ENCODE measurements at regions not wholly inside any gene's neighbourhood (a gene's known extent, or its start where the extent isn't known, plus 50 kb on each side); places are given as distances from the start of the nearest gene placed in this dataset.

GRCh38 chr3:83633758-83634157, 1325.0 kb upstream of the CADM2 start:
- no TSS peak for BruUV-seq (replicated peaks)
- intact Hi-C loops (cut with micrococcal nuclease): no loop called here
- Mint-ChIP-seq H3K27me3 (ENCODE audit: insufficient read depth, unreplicated experiment) (no peaks in the 10 kb centered on the region), H3K4me1 (ENCODE audit: insufficient read depth, unreplicated experiment) (no peaks in the 10 kb centered on the region), H3K4me3 (ENCODE audit: unreplicated experiment) (no peak overlapping the region), H3K9me3 (ENCODE audit: unreplicated experiment) (peaks cover 15% of the 10 kb centered on the region), H3K36me3 (ENCODE audit: insufficient read depth, unreplicated experiment) (no peaks in the 10 kb centered on the region), H3K27ac (ENCODE audit: low read depth, unreplicated experiment) (no peak overlapping the region)
- TF ChIP-seq CTCF (IDR thresholded peaks at IDR 0.05; ENCODE audit: unreplicated experiment): no peak
- CTCF ChIA-PET: no interaction called here
- DNase-seq (ENCODE audit: unreplicated experiment): no peak
- POLR2A ChIA-PET: no interaction called here

- no peak for DNase-seq (ENCODE audit: unreplicated experiment)
- CTCF ChIA-PET: no interaction called here
- TF ChIP-seq CTCF (IDR thresholded peaks at IDR 0.05; ENCODE audit: unreplicated experiment): no peak
- no peaks in the 10 kb centered on the region for H3K27me3 Mint-ChIP-seq (ENCODE audit: insufficient read depth, unreplicated experiment)
- H3K4me1 Mint-ChIP-seq (ENCODE audit: insufficient read depth, unreplicated experiment): no peaks in the 10 kb centered on the region
- H3K27ac Mint-ChIP-seq (ENCODE audit: low read depth, unreplicated experiment): no peak overlapping the region
- no TSS peak for BruUV-seq (replicated peaks)
- H3K36me3 Mint-ChIP-seq (ENCODE audit: insufficient read depth, unreplicated experiment): no peaks in the 10 kb centered on the region
- intact Hi-C loops (cut with micrococcal nuclease): no loop called here
- H3K4me3 Mint-ChIP-seq (ENCODE audit: unreplicated experiment): no peak overlapping the region
- peaks cover 18% of the 10 kb centered on the region for H3K9me3 Mint-ChIP-seq (ENCODE audit: unreplicated experiment)
- POLR2A ChIA-PET: no interaction called here
These were observed 1309.1 kb upstream of the CADM2 start for GRCh38 chr3:83649692-83650091.

GRCh38 chr3:83655083-83655482, 1303.7 kb upstream of the CADM2 start:
- H3K27me3 Mint-ChIP-seq (ENCODE audit: insufficient read depth, unreplicated experiment): no peaks in the 10 kb centered on the region
- TF ChIP-seq CTCF (IDR thresholded peaks at IDR 0.05; ENCODE audit: unreplicated experiment): no peak
- no peak for DNase-seq (ENCODE audit: unreplicated experiment)
- CTCF ChIA-PET: no interaction called here
- no peak overlapping the region for H3K4me3 Mint-ChIP-seq (ENCODE audit: unreplicated experiment)
- intact Hi-C loops (cut with micrococcal nuclease): no loop called here
- H3K4me1 Mint-ChIP-seq (ENCODE audit: insufficient read depth, unreplicated experiment): peaks cover 4% of the 10 kb centered on the region
- H3K36me3 Mint-ChIP-seq (ENCODE audit: insufficient read depth, unreplicated experiment): no peaks in the 10 kb centered on the region
- POLR2A ChIA-PET: no interaction called here
- H3K27ac Mint-ChIP-seq (ENCODE audit: low read depth, unreplicated experiment): no peak overlapping the region
- no peaks in the 10 kb centered on the region for H3K9me3 Mint-ChIP-seq (ENCODE audit: unreplicated experiment)
- no TSS peak for BruUV-seq (replicated peaks)

- intact Hi-C loops (cut with micrococcal nuclease): no loop called here
- no peak for TF ChIP-seq CTCF (IDR thresholded peaks at IDR 0.05; ENCODE audit: unreplicated experiment)
- H3K27ac Mint-ChIP-seq (ENCODE audit: low read depth, unreplicated experiment): no peak overlapping the region
- peaks cover 4% of the 10 kb centered on the region for H3K4me1 Mint-ChIP-seq (ENCODE audit: insufficient read depth, unreplicated experiment)
- BruUV-seq (replicated peaks): no TSS peak
- no peaks in the 10 kb centered on the region for H3K36me3 Mint-ChIP-seq (ENCODE audit: insufficient read depth, unreplicated experiment)
- peaks cover 7% of the 10 kb centered on the region for H3K9me3 Mint-ChIP-seq (ENCODE audit: unreplicated experiment)
- POLR2A ChIA-PET: no interaction called here
- no peak for DNase-seq (ENCODE audit: unreplicated experiment)
- H3K27me3 Mint-ChIP-seq (ENCODE audit: insufficient read depth, unreplicated experiment): no peaks in the 10 kb centered on the region
- H3K4me3 Mint-ChIP-seq (ENCODE audit: unreplicated experiment): no peak overlapping the region
- CTCF ChIA-PET: no interaction called here
These were observed 1296.3 kb upstream of the CADM2 start for GRCh38 chr3:83662381-83662960.

Data from MCF 10A (cell line).